SK-N-SH treated with all-trans-retinoic acid at 6 μM for 48 hours (cell line): ENCODE measurements at regions not wholly inside any gene's neighbourhood (a gene's known extent, or its start where the extent isn't known, plus 50 kb on each side); places are given as distances from the start of the nearest gene placed in this dataset.

Source experiments
- CREB5 ChIP-seq: fragments of 250-450 bp; sonication (Bioruptor Pico); IDR thresholded peaks from 2 replicates; pipeline ENCODE4 v1.5.1; 2020; ENCODE audit warnings: low read depth, mild to moderate bottlenecking, moderate library complexity
- GLIS3 ChIP-seq: fragments of 250-450 bp; sonication (Bioruptor Pico); IDR thresholded peaks from 2 replicates; pipeline ENCODE4 v1.5.0; 2020; ENCODE audit warnings: mild to moderate bottlenecking, moderate library complexity

- TF ChIP-seq GLIS3 (CRISPR knock-in tag) = no peak
- no peak for TF ChIP-seq CREB5 (CRISPR knock-in tag)
These were observed 86.1 kb upstream of the TOP3B start for GRCh38 chr22:22068657-22069056.
